ENCODE measurements at regions not wholly inside any gene's neighbourhood (a gene's known extent, or its start where the extent isn't known, plus 50 kb on each side); places are given as distances from the start of the nearest gene placed in this dataset.

GRCh38 chr6:133681891-133682290 lies 207.0 kb upstream of the TCF21 start:
- no peak for DNase-seq
- WGBS, 2 donors: 22 to 25% methylated on average over 2 of the region's 2 CpGs
- ATAC-seq: no peak
- H3K27me3 ChIP-seq: no peaks in the 10 kb centered on the region
- no peak overlapping the region for H3K4me3 ChIP-seq
- H3K9me3 ChIP-seq: no peaks in the 10 kb centered on the region
- H3K4me1 ChIP-seq: no peaks in the 10 kb centered on the region
- no peak overlapping the region for H3K27ac ChIP-seq
- TF ChIP-seq CTCF (IDR thresholded peaks at IDR 0.05): no peak
- no peaks in the 10 kb centered on the region for H3K36me3 ChIP-seq
- intact Hi-C loops (cut with DNase I): no loop called here

GRCh38 chr6:133682506-133683307 lies 206.2 kb upstream of the TCF21 start:
- no peak for TF ChIP-seq CTCF (IDR thresholded peaks at IDR 0.05)
- H3K4me3 ChIP-seq: no peak overlapping the region
- ATAC-seq (no peak), DNase-seq (no peak)
- H3K27ac ChIP-seq: no peak overlapping the region
- intact Hi-C loops (cut with DNase I): no loop called here
- no peaks in the 10 kb centered on the region for H3K27me3 ChIP-seq
- no peaks in the 10 kb centered on the region for H3K36me3 ChIP-seq
- H3K9me3 ChIP-seq: no peaks in the 10 kb centered on the region
- no peaks in the 10 kb centered on the region for H3K4me1 ChIP-seq
- 54 to 63% methylated on average over 5 of the region's 5 CpGs for WGBS, 2 donors

GRCh38 chr6:133683308-133683580 lies 205.7 kb upstream of the TCF21 start:
- Histone ChIP-seq H3K4me1 (no peaks in the 10 kb centered on the region), H3K36me3 (no peaks in the 10 kb centered on the region), H3K9me3 (no peaks in the 10 kb centered on the region), H3K27me3 (no peaks in the 10 kb centered on the region), H3K27ac (no peak overlapping the region), H3K4me3 (no peak overlapping the region)
- DNase-seq: no peak
- TF ChIP-seq CTCF (IDR thresholded peaks at IDR 0.05): no peak
- no peak for ATAC-seq
- intact Hi-C loops (cut with DNase I): no loop called here
- WGBS, 2 donors: 36 to 58% methylated on average over 1 of the region's 1 CpG

GRCh38 chr6:133683606-133684005 lies 205.3 kb upstream of the TCF21 start:
- intact Hi-C loops (cut with DNase I): no loop called here
- Histone ChIP-seq H3K27me3 (no peaks in the 10 kb centered on the region), H3K36me3 (no peaks in the 10 kb centered on the region), H3K9me3 (no peaks in the 10 kb centered on the region), H3K4me3 (no peak overlapping the region), H3K27ac (no peak overlapping the region), H3K4me1 (no peaks in the 10 kb centered on the region)
- no peak for TF ChIP-seq CTCF (IDR thresholded peaks at IDR 0.05)
- DNase-seq (no peak), ATAC-seq (no peak)
- 60 to 69% methylated on average over 2 of the region's 2 CpGs for WGBS, 2 donors
